PFSK-1 (cell line): ENCODE measurements at regions not wholly inside any gene's neighbourhood (a gene's known extent, or its start where the extent isn't known, plus 50 kb on each side); places are given as distances from the start of the nearest gene placed in this dataset.

Source experiments
- FOXP2 ChIP-seq: optimal IDR thresholded peaks from 2 replicates; pipeline ENCODE3; 2011; ENCODE audit warnings: borderline replicate concordance, control low read depth, inconsistent platforms; ENCODE audit not compliant: insufficient read depth; ENCODE audit errors: extremely low read length, extremely low read depth
- TAF1 ChIP-seq: IDR thresholded peaks from 2 replicates; pipeline ENCODE4 v1.6.1; 2012; ENCODE audit warnings: low read length, control low read depth, borderline replicate concordance; ENCODE audit not compliant: insufficient read depth
- TF ChIP-seq, protein P1 (sequence below), 2 experiments: IDR thresholded peaks; 2 replicates each; pipeline versions ENCODE4 v1.6.1 to v1.8.0; 2011 to 2012; ENCODE audit warnings: low read depth in 2 of 2, low read length in 2 of 2, control low read depth in 1 of 2, inconsistent platforms in 1 of 2, mild to moderate bottlenecking in 1 of 2, moderate library complexity in 1 of 2; ENCODE audit not compliant: insufficient read depth in 1 of 2

DNA sequence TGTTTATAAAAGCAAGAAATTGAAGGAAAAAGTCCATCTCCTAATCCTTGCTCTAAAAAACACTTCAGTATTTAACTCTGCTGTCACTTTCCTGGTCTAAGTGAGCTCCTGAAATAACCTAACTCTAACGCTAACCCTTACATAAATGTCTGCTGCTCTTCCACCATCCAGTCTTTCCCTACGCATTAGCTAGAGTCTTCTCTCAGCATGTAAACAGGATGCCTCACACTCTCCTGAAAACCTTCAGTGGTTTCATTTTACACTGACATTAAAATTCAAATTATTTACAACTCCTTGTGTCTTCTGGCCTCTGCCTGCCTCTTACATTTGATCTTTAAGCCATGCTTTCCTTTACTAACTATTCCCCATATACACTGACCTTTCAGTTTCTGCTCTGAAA lies 697.6 kb upstream of the CXADR start:
- TF ChIP-seq, protein P1, sequence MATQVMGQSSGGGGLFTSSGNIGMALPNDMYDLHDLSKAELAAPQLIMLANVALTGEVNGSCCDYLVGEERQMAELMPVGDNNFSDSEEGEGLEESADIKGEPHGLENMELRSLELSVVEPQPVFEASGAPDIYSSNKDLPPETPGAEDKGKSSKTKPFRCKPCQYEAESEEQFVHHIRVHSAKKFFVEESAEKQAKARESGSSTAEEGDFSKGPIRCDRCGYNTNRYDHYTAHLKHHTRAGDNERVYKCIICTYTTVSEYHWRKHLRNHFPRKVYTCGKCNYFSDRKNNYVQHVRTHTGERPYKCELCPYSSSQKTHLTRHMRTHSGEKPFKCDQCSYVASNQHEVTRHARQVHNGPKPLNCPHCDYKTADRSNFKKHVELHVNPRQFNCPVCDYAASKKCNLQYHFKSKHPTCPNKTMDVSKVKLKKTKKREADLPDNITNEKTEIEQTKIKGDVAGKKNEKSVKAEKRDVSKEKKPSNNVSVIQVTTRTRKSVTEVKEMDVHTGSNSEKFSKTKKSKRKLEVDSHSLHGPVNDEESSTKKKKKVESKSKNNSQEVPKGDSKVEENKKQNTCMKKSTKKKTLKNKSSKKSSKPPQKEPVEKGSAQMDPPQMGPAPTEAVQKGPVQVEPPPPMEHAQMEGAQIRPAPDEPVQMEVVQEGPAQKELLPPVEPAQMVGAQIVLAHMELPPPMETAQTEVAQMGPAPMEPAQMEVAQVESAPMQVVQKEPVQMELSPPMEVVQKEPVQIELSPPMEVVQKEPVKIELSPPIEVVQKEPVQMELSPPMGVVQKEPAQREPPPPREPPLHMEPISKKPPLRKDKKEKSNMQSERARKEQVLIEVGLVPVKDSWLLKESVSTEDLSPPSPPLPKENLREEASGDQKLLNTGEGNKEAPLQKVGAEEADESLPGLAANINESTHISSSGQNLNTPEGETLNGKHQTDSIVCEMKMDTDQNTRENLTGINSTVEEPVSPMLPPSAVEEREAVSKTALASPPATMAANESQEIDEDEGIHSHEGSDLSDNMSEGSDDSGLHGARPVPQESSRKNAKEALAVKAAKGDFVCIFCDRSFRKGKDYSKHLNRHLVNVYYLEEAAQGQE (IDR thresholded peaks at IDR 0.05; ENCODE audit: insufficient read depth in 1 of 2, low read depth in 2 of 2, low read length in 2 of 2), result no peak
- TF ChIP-seq TAF1 (no peak), FOXP2 (no peak)
